H7 (cell line): ENCODE measurements at regions not wholly inside any gene's neighbourhood (a gene's known extent, or its start where the extent isn't known, plus 50 kb on each side); places are given as distances from the start of the nearest gene placed in this dataset.
"Not testable (repeated sequence)": the region's sequence is repeated elsewhere in the genome, so short reads cannot be mapped to it uniquely, and the experiment has no call there.

Source experiments
- DNase-seq: peaks from one replicate; pipeline ENCODE4 v3.0.0; 2012
- H3K27me3 ChIP-seq: 2 replicates; pipeline ENCODE4 v1.6.0; 2011; ENCODE audit warnings: mild to moderate bottlenecking, low read length; ENCODE audit not compliant: control insufficient read depth, insufficient read depth
- H3K36me3 ChIP-seq: replicated peaks from 2 replicates; pipeline ENCODE4 v1.5.1; 2011; ENCODE audit warnings: low read length; ENCODE audit not compliant: control insufficient read depth, insufficient read depth
- H3K4me3 ChIP-seq: 2 replicates; pipeline ENCODE4 v1.5.1; 2011; ENCODE audit warnings: low read depth, mild to moderate bottlenecking, control low read depth, low read length, moderate library complexity; ENCODE audit not compliant: insufficient read depth

DNA sequence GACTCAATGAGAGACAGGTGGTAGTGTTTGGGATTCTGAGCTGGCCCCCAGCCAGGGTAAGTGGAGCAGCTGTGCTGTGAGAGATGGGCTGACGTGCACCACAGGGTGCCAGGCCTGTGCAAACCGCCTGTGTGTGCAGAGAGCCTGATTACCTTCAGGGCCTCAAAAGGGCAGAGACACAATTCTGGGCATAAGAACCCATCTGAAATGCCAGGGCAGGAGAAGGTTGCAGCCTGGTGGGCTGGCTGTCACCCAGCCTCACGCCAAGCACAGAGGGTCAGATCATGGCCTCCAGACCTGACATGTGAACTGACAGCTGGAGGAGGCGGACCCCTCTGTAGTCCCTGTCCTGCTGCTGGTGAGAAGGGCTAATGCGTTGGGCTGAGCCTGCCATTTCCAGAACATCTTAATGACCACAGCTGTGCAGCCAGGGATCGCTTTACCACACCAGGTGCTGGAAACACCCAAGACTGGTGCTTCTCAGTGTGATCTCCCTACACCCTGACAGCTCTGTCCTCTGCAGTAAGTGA, 100.9 kb downstream of the ARL4C start:
- peak; percentile 21 for DNase-seq
- no peak overlapping the region for H3K4me3 ChIP-seq
- H3K36me3 ChIP-seq, result no peaks in the 10 kb centered on the region
- H3K27me3 ChIP-seq, result no peaks in the 10 kb centered on the region

GRCh38 chr2:234394450-234394849, 102.4 kb downstream of the ARL4C start:
- no peak for DNase-seq
- no peak overlapping the region for H3K4me3 ChIP-seq
- H3K27me3 ChIP-seq, result no peaks in the 10 kb centered on the region
- H3K36me3 ChIP-seq, result no peaks in the 10 kb centered on the region

GRCh38 chr2:234393354-234393753, 103.5 kb downstream of the ARL4C start:
- Histone ChIP-seq H3K4me3 (no peak overlapping the region), H3K36me3 (no peaks in the 10 kb centered on the region), H3K27me3 (no peaks in the 10 kb centered on the region)
- DNase-seq, result no peak

DNA sequence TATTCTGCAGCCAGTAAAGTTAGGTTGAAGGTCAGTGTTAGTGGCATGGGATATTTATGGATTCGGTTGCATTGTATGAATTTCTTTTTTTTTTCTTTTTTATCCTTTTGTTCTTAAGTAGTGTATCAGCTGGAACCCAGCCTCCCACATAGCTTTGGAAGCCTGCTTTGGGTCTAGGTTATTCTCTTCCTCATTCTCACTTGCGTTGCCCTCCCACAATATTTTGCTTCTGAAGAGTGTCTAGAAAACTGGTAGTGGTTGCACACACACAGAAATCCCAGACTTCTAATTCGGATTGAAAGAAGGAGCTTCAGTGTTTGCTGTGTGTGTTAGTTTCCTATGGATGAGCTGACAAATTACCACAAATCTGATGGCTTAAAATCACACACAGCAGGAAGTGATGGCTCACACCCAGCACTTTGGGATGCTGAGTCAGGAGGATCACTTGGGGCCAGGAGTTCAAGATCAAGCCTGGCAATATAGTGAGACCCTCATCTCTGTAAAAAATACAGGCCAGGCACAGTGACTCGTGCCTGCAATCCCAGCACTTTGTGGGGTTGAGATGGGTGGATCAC, 104.8 kb downstream of the ARL4C start:
- H3K36me3 ChIP-seq, result no peaks in the 10 kb centered on the region
- H3K4me3 ChIP-seq, result no peak overlapping the region
- H3K27me3 ChIP-seq, result no peaks in the 10 kb centered on the region
- DNase-seq, result no peak

- no peak for DNase-seq
- no peaks in the 10 kb centered on the region for H3K27me3 ChIP-seq
- H3K36me3 ChIP-seq, result no peaks in the 10 kb centered on the region
- H3K4me3 ChIP-seq, result no peak overlapping the region
Measured at GRCh38 chr2:234391625-234392024, 105.3 kb downstream of the ARL4C start.

GRCh38 chr2:234389661-234390060, 107.2 kb downstream of the ARL4C start:
- not testable (repeated sequence) for H3K27me3 ChIP-seq, DNase-seq, H3K4me3 ChIP-seq, H3K36me3 ChIP-seq

- Histone ChIP-seq H3K36me3 (no peaks in the 10 kb centered on the region), H3K27me3 (no peaks in the 10 kb centered on the region), H3K4me3 (no peak overlapping the region)
- no peak for DNase-seq
Measured at GRCh38 chr2:234388591-234388990, 108.3 kb downstream of the ARL4C start.

DNA sequence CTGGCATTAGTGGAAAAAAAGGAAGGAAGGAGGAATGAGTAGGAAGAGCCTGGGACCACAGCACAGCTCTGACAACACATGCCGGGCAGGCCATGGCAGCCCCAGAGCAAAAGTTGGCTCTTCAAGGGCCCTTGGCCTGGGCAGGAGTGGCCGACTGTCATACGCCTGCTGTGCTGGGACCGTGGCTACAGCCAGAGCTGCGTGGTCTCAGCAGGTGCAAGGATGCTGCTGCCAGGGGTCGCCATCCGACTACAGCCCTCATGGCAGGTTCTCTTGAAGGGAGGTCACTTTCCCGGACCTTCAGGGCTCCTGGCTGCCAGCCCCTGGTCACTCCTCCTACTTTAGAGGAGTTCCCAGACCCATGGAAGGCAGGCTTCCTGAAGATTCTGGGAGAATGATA, 109.9 kb downstream of the ARL4C start:
- DNase-seq, result no peak
- no peak overlapping the region for H3K4me3 ChIP-seq
- H3K36me3 ChIP-seq, result no peaks in the 10 kb centered on the region
- no peaks in the 10 kb centered on the region for H3K27me3 ChIP-seq

DNA sequence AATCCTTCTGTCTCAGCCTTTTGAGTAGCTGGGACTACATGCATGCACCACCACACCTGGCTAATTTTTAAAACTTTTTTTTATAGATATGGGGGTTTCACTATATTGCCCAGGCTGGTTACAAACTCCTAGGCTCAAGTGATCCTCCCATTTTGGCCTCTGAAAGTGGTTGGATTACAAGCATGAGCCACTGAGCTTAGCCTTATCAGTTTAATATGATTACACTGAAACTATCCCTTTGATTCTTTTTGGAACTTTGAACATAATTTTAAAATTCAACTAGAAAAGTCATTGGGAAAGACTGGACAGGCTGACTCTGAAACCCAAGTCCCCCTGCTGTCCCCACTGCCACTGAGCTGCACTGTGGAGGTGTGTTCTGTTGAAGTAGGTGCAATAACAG, 114.8 kb downstream of the ARL4C start:
- no peak for DNase-seq
- Histone ChIP-seq H3K36me3 (no peaks in the 10 kb centered on the region), H3K4me3 (no peak overlapping the region), H3K27me3 (no peaks in the 10 kb centered on the region)

GRCh38 chr2:234378958-234379357, 117.9 kb downstream of the ARL4C start:
- not testable (repeated sequence) for H3K27me3 ChIP-seq, H3K36me3 ChIP-seq, DNase-seq, H3K4me3 ChIP-seq

DNA sequence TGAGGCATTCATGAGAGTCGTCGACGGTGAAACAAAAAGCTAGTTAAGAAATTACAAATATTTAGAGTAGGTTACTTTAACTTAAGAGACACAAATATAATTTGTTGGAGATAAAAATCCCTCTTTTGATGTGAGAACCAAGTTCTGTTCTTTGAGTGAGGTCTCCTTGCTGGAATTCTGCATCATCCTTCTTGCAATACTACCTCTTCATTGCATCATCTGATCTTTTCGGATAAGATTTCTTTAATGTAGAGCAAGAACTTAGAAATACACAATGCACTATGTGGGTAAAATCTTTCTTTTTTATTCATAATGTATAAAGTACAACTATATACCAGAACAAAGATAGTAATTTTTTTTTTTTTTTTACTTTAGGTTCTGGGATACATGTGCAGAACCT, 118.4 kb downstream of the ARL4C start:
- no peaks in the 10 kb centered on the region for H3K36me3 ChIP-seq
- DNase-seq, result no peak
- H3K27me3 ChIP-seq, result no peaks in the 10 kb centered on the region
- H3K4me3 ChIP-seq, result no peak overlapping the region

GRCh38 chr2:234377761-234378391, 119.0 kb downstream of the ARL4C start:
- no peaks in the 10 kb centered on the region for H3K27me3 ChIP-seq
- no peak for DNase-seq
- H3K36me3 ChIP-seq, result no peaks in the 10 kb centered on the region
- no peak overlapping the region for H3K4me3 ChIP-seq

- no peak for DNase-seq
- Histone ChIP-seq H3K27me3 (no peaks in the 10 kb centered on the region), H3K36me3 (no peaks in the 10 kb centered on the region), H3K4me3 (no peak overlapping the region)
Measured at GRCh38 chr2:234376229-234376628, 120.7 kb downstream of the ARL4C start.

- Histone ChIP-seq H3K4me3 (no peak overlapping the region), H3K36me3 (no peaks in the 10 kb centered on the region), H3K27me3 (no peaks in the 10 kb centered on the region)
- no peak for DNase-seq
Measured at GRCh38 chr2:234375176-234375880, 121.6 kb downstream of the ARL4C start.

GRCh38 chr2:234374736-234375135, 122.1 kb downstream of the ARL4C start:
- DNase-seq, result no peak

More at GRCh38 chr2:234374736-234375135, 122.1 kb downstream of the ARL4C start:
- H3K4me3 ChIP-seq, result no peak overlapping the region
- no peaks in the 10 kb centered on the region for H3K36me3 ChIP-seq
- H3K27me3 ChIP-seq, result no peaks in the 10 kb centered on the region
